Naive thymus-derived CD4-positive, alpha-beta T cell (primary cell): ENCODE measurements at regions not wholly inside any gene's neighbourhood (a gene's known extent, or its start where the extent isn't known, plus 50 kb on each side); places are given as distances from the start of the nearest gene placed in this dataset.

Experiments used
- ATAC-seq: fragments of 150-1000 bp; cut with Tn5 transposase; 2 replicates; pipeline ENCODE4 v1.10.0; 2021; ENCODE audit warnings: mild to moderate bottlenecking, moderate library complexity
- CTCF ChIA-PET: fragments of 350-600 bp; sonication (Branson Sonifier 250); formaldehyde crosslinking; loops from one replicate; lab custom pipeline; 2021; ENCODE audit warnings: antibody characterized with exemption; lab: Charles Lee
- POLR2A ChIA-PET: fragments of 350-600 bp; sonication (Branson Sonifier 250); formaldehyde crosslinking; loops from one replicate; lab custom pipeline; 2021; ENCODE audit warnings: antibody characterized with exemption, inconsistent platforms; lab: Charles Lee
- DNase-seq, 9 donors: peaks; one replicate each; pipeline versions ENCODE4 v3.0.0 to v3.0.0-alpha.2; 2020 to 2022; ENCODE audit warnings: mixed read lengths in 1 of 9
- H3K27ac ChIP-seq: one replicate; pipeline ENCODE4 v1.7.0; 2013; ENCODE audit warnings: mild to moderate bottlenecking, low read depth, low read length, moderate library complexity
- H3K27me3 ChIP-seq, 2 donors: one replicate each; pipeline ENCODE4 v1.7.0; 2013; ENCODE audit warnings: low read length in 2 of 2, mild to moderate bottlenecking in 2 of 2, moderate library complexity in 2 of 2; ENCODE audit not compliant: control insufficient read depth in 2 of 2, insufficient read depth in 2 of 2
- H3K36me3 ChIP-seq, 3 experiments: 1 replicate in 2 of 3; 2 replicates in 1 of 3; pipeline ENCODE4 v1.7.0; 2013; ENCODE audit warnings: low read length in 3 of 3, mild to moderate bottlenecking in 3 of 3, moderate library complexity in 1 of 3; ENCODE audit not compliant: insufficient read depth in 3 of 3, control insufficient read depth in 2 of 3
- H3K4me1 ChIP-seq, 2 donors: one replicate each; pipeline ENCODE4 v1.7.0; 2013; ENCODE audit warnings: low read length in 2 of 2, mild to moderate bottlenecking in 2 of 2, moderate library complexity in 1 of 2; ENCODE audit not compliant: control insufficient read depth in 2 of 2, insufficient read depth in 2 of 2
- H3K4me3 ChIP-seq: 2 replicates; pipeline ENCODE4 v1.7.0; 2013; ENCODE audit warnings: mild to moderate bottlenecking, low read length
- H3K9me3 ChIP-seq, 3 experiments: 1 replicate in 2 of 3; 2 replicates in 1 of 3; pipeline ENCODE4 v1.7.0; 2013; ENCODE audit warnings: low read length in 3 of 3; ENCODE audit not compliant: control insufficient read depth in 2 of 3
- H3K27ac Mint-ChIP-seq, 9 donors: one replicate each; pipeline ENCODE4 v1.8.0; 2020 to 2022; ENCODE audit warnings: mixed read lengths in 9 of 9, mild to moderate bottlenecking in 8 of 9, moderate library complexity in 5 of 9, inconsistent platforms in 2 of 9
- H3K27me3 Mint-ChIP-seq, 5 donors: one replicate each; pipeline ENCODE4 v1.8.0; 2021 to 2022; ENCODE audit warnings: mixed read lengths in 5 of 5, mild to moderate bottlenecking in 1 of 5
- H3K36me3 Mint-ChIP-seq, 5 donors: one replicate each; pipeline ENCODE4 v1.8.0; 2020 to 2022; ENCODE audit warnings: mixed read lengths in 5 of 5, mild to moderate bottlenecking in 3 of 5, inconsistent platforms in 1 of 5
- H3K4me1 Mint-ChIP-seq, 7 donors: one replicate each; pipeline ENCODE4 v1.8.0; 2020 to 2022; ENCODE audit warnings: mixed read lengths in 7 of 7, mild to moderate bottlenecking in 3 of 7, inconsistent platforms in 1 of 7
- H3K4me3 Mint-ChIP-seq, 10 donors: one replicate each; pipeline ENCODE4 v1.8.0; 2020 to 2022; ENCODE audit warnings: mild to moderate bottlenecking in 10 of 10, mixed read lengths in 10 of 10, moderate library complexity in 6 of 10, inconsistent platforms in 2 of 10
- H3K9me3 Mint-ChIP-seq, 11 donors: one replicate each; pipeline ENCODE4 v1.8.0; 2020 to 2022; ENCODE audit warnings: mixed read lengths in 11 of 11, mild to moderate bottlenecking in 4 of 11, inconsistent platforms in 1 of 11, moderate library complexity in 1 of 11
- intact Hi-C, 2 donors: fragments of 100-400 bp; cut with micrococcal nuclease; formaldehyde crosslinking; loops; one replicate each; pipeline ENCODE4 v1.15.1; 2023

- Mint-ChIP-seq H3K36me3 (no peaks in the 10 kb centered on the region), H3K4me3 (no peak overlapping the region), H3K27ac (no peak overlapping the region), H3K9me3 (peaks cover 0 to 6% (median 1%) of the 10 kb centered on the region in 11 donors), H3K4me1 (peaks cover 0 to 2% (median 0%) of the 10 kb centered on the region in 7 donors), H3K27me3 (peaks cover 0 to 34% (median 4%) of the 10 kb centered on the region in 5 donors)
- ATAC-seq (no peak), DNase-seq (no peak)
- Histone ChIP-seq H3K9me3 (no peaks in the 10 kb centered on the region), H3K27ac (no peak overlapping the region), H3K36me3 (no peaks in the 10 kb centered on the region), H3K4me3 (no peak overlapping the region), H3K27me3 (no peaks in the 10 kb centered on the region), H3K4me1 (no peaks in the 10 kb centered on the region)
- intact Hi-C loops = no loop called here
- CTCF ChIA-PET = no interaction called here
- POLR2A ChIA-PET = no interaction called here
Observed at GRCh38 chr17:72386619-72387237, 265.9 kb downstream of the SOX9 start.

- Histone ChIP-seq H3K36me3 (no peaks in the 10 kb centered on the region), H3K27ac (no peak overlapping the region), H3K4me3 (no peak overlapping the region), H3K4me1 (no peaks in the 10 kb centered on the region), H3K27me3 (no peaks in the 10 kb centered on the region), H3K9me3 (no peaks in the 10 kb centered on the region)
- H3K4me1 Mint-ChIP-seq = peaks cover 0 to 2% (median 0%) of the 10 kb centered on the region in 7 donors
- ChIA-PET POLR2A (no interaction called here), CTCF (no interaction called here)
- H3K27ac Mint-ChIP-seq = no peak overlapping the region
- intact Hi-C loops = no loop called here
- no peak for DNase-seq
- no peaks in the 10 kb centered on the region for H3K36me3 Mint-ChIP-seq
- no peak overlapping the region for H3K4me3 Mint-ChIP-seq
- H3K27me3 Mint-ChIP-seq = peaks cover 0 to 29% (median 4%) of the 10 kb centered on the region in 5 donors
- no peak for ATAC-seq
- peaks cover 0 to 6% (median 1%) of the 10 kb centered on the region in 11 donors for H3K9me3 Mint-ChIP-seq
Observed at GRCh38 chr17:72387487-72387886, 266.7 kb downstream of the SOX9 start.

GRCh38 chr17:72387969-72388368, 267.1 kb downstream of the SOX9 start:
- H3K4me1 Mint-ChIP-seq = no peaks in the 10 kb centered on the region

GRCh38 chr17:72388765-72389473, 268.1 kb downstream of the SOX9 start:
- H3K36me3 Mint-ChIP-seq = no peaks in the 10 kb centered on the region
- peaks cover 0 to 33% (median 0%) of the 10 kb centered on the region in 5 donors for H3K27me3 Mint-ChIP-seq
- Histone ChIP-seq H3K27me3 (no peaks in the 10 kb centered on the region), H3K9me3 (no peaks in the 10 kb centered on the region), H3K4me3 (no peak overlapping the region), H3K27ac (no peak overlapping the region), H3K36me3 (no peaks in the 10 kb centered on the region), H3K4me1 (no peaks in the 10 kb centered on the region)
- ChIA-PET POLR2A (no interaction called here), CTCF (no interaction called here)
- no peak overlapping the region for H3K4me3 Mint-ChIP-seq
- intact Hi-C loops = no loop called here
- no peak for DNase-seq
- no peaks in the 10 kb centered on the region for H3K4me1 Mint-ChIP-seq
- H3K9me3 Mint-ChIP-seq = peaks cover 0 to 6% (median 0%) of the 10 kb centered on the region in 11 donors
- H3K27ac Mint-ChIP-seq = no peak overlapping the region
- no peak for ATAC-seq

More at GRCh38 chr17:72387969-72388368, 267.1 kb downstream of the SOX9 start:
- Histone ChIP-seq H3K27ac (no peak overlapping the region), H3K4me3 (no peak overlapping the region), H3K27me3 (no peaks in the 10 kb centered on the region), H3K9me3 (no peaks in the 10 kb centered on the region), H3K36me3 (no peaks in the 10 kb centered on the region), H3K4me1 (no peaks in the 10 kb centered on the region)
- ChIA-PET CTCF (no interaction called here), POLR2A (no interaction called here)
- peaks cover 0 to 6% (median 0%) of the 10 kb centered on the region in 11 donors for H3K9me3 Mint-ChIP-seq
- no peak overlapping the region for H3K27ac Mint-ChIP-seq
- H3K4me3 Mint-ChIP-seq = no peak overlapping the region
- no peak for DNase-seq
- H3K27me3 Mint-ChIP-seq = peaks cover 0 to 29% (median 0%) of the 10 kb centered on the region in 5 donors
- H3K36me3 Mint-ChIP-seq = no peaks in the 10 kb centered on the region
- intact Hi-C loops = no loop called here
- no peak for ATAC-seq

GRCh38 chr17:72390675-72391508, 270.1 kb downstream of the SOX9 start:
- Histone ChIP-seq H3K27me3 (no peaks in the 10 kb centered on the region), H3K27ac (no peak overlapping the region), H3K4me3 (no peak overlapping the region), H3K4me1 (no peaks in the 10 kb centered on the region), H3K9me3 (no peaks in the 10 kb centered on the region), H3K36me3 (no peaks in the 10 kb centered on the region)
- ATAC-seq (no peak), DNase-seq (no peak)
- Mint-ChIP-seq H3K4me3 (no peak overlapping the region), H3K9me3 (peaks cover 0 to 6% (median 0%) of the 10 kb centered on the region in 11 donors), H3K36me3 (no peaks in the 10 kb centered on the region), H3K27me3 (peaks cover 0 to 39% (median 4%) of the 10 kb centered on the region in 5 donors), H3K4me1 (no peaks in the 10 kb centered on the region), H3K27ac (no peak overlapping the region)
- ChIA-PET CTCF (no interaction called here), POLR2A (no interaction called here)
- intact Hi-C loops = no loop called here

GRCh38 chr17:72392056-72393010, 271.5 kb downstream of the SOX9 start:
- no peak for DNase-seq
- ChIA-PET CTCF (no interaction called here), POLR2A (no interaction called here)
- Mint-ChIP-seq H3K36me3 (no peaks in the 10 kb centered on the region), H3K4me1 (no peaks in the 10 kb centered on the region), H3K27ac (no peak overlapping the region), H3K4me3 (no peak overlapping the region), H3K9me3 (peaks cover 0 to 6% (median 0%) of the 10 kb centered on the region in 11 donors), H3K27me3 (peaks cover 0 to 34% (median 7%) of the 10 kb centered on the region in 5 donors)
- Histone ChIP-seq H3K4me3 (no peak overlapping the region), H3K27me3 (no peaks in the 10 kb centered on the region), H3K36me3 (no peaks in the 10 kb centered on the region), H3K4me1 (no peaks in the 10 kb centered on the region), H3K9me3 (no peaks in the 10 kb centered on the region), H3K27ac (no peak overlapping the region)
- intact Hi-C loops = no loop called here
- no peak for ATAC-seq
